CD4-positive, alpha-beta T cell treated with Interleukin-17A for 1 hour (primary cell): ENCODE measurements at regions not wholly inside any gene's neighbourhood (a gene's known extent, or its start where the extent isn't known, plus 50 kb on each side); places are given as distances from the start of the nearest gene placed in this dataset.
A peak's percentile ranks its signal among the peaks of the same experiment; 100 is the strongest.

Experiments
- DNase-seq: peaks from one replicate; pipeline ENCODE4 v3.0.0-alpha.2; 2020

GRCh38 chr1:185495898-185496297 lies 178.9 kb upstream of the IVNS1ABP start:
- no peak for DNase-seq

- DNase-seq = no peak
Measured at GRCh38 chr1:185495007-185495406, 178.0 kb upstream of the IVNS1ABP start.

- no peak for DNase-seq
Measured at GRCh38 chr1:185492089-185492825, 175.2 kb upstream of the IVNS1ABP start.

GRCh38 chr1:185491604-185492003 lies 174.6 kb upstream of the IVNS1ABP start:
- DNase-seq = no peak

- no peak for DNase-seq
Measured at GRCh38 chr1:185490924-185491323, 173.9 kb upstream of the IVNS1ABP start.

GRCh38 chr1:185489406-185489805 lies 172.4 kb upstream of the IVNS1ABP start:
- DNase-seq = no peak

GRCh38 chr1:185488808-185489207 lies 171.8 kb upstream of the IVNS1ABP start:
- DNase-seq = no peak

GRCh38 chr1:185487936-185488335 lies 170.9 kb upstream of the IVNS1ABP start:
- DNase-seq = no peak

- DNase-seq = no peak
Measured at GRCh38 chr1:185487026-185487425, 170.0 kb upstream of the IVNS1ABP start.

GRCh38 chr1:185486346-185486745 lies 169.3 kb upstream of the IVNS1ABP start:
- no peak for DNase-seq

GRCh38 chr1:185483664-185484450 lies 166.8 kb upstream of the IVNS1ABP start:
- DNase-seq = no peak

- no peak for DNase-seq
Measured at GRCh38 chr1:185483217-185483616, 166.2 kb upstream of the IVNS1ABP start.

- no peak for DNase-seq
Measured at GRCh38 chr1:185480545-185480944, 163.5 kb upstream of the IVNS1ABP start.

- DNase-seq = no peak
Measured at GRCh38 chr1:185479796-185480195, 162.8 kb upstream of the IVNS1ABP start.

- no peak for DNase-seq
Measured at GRCh38 chr1:185478877-185479276, 161.8 kb upstream of the IVNS1ABP start.

- no peak for DNase-seq
Measured at GRCh38 chr1:185477638-185478580, 160.9 kb upstream of the IVNS1ABP start.

GRCh38 chr1:185474440-185475149 lies 157.6 kb upstream of the IVNS1ABP start:
- peak; percentile 34 for DNase-seq

- no peak for DNase-seq
Measured at GRCh38 chr1:185473186-185473585, 156.1 kb upstream of the IVNS1ABP start.

- DNase-seq = no peak
Measured at GRCh38 chr1:185468626-185469025, 151.6 kb upstream of the IVNS1ABP start.

GRCh38 chr1:185467122-185467521 lies 150.1 kb upstream of the IVNS1ABP start:
- DNase-seq = no peak

- DNase-seq = no peak
Measured at GRCh38 chr1:185464777-185465176, 147.7 kb upstream of the IVNS1ABP start.

GRCh38 chr1:185463433-185463832 lies 146.4 kb upstream of the IVNS1ABP start:
- DNase-seq = no peak

- DNase-seq = no peak
Measured at GRCh38 chr1:185463011-185463410, 146.0 kb upstream of the IVNS1ABP start.
